ENCODE measurements at regions not wholly inside any gene's neighbourhood (a gene's known extent, or its start where the extent isn't known, plus 50 kb on each side); places are given as distances from the start of the nearest gene placed in this dataset.

- no peak for TF ChIP-seq POLR2AphosphoS5 (IDR thresholded peaks at IDR 0.05; ENCODE audit: low read depth)
- no peak for TF ChIP-seq CREB1 (CRISPR knock-in tag; IDR thresholded peaks at IDR 0.05; ENCODE audit: low read depth)
- TF ChIP-seq STAT1 (IDR thresholded peaks at IDR 0.05; ENCODE audit: unreplicated experiment): no peak
- no peak for TF ChIP-seq ETS1 (IDR thresholded peaks at IDR 0.05)
- TF ChIP-seq EZH2phosphoT487 (IDR thresholded peaks at IDR 0.05; ENCODE audit: unreplicated experiment): no peak
- no peak for TF ChIP-seq ZNF114 (CRISPR knock-in tag; IDR thresholded peaks at IDR 0.05)
- TF ChIP-seq JUNB (IDR thresholded peaks at IDR 0.05; ENCODE audit: unreplicated experiment): no peak
- TF ChIP-seq NANOG (IDR thresholded peaks at IDR 0.05; ENCODE audit: borderline replicate concordance): no peak
- TF ChIP-seq EZH2 (IDR thresholded peaks at IDR 0.05; ENCODE audit: low read depth, unreplicated experiment): no peak
- TF ChIP-seq, protein P1, sequence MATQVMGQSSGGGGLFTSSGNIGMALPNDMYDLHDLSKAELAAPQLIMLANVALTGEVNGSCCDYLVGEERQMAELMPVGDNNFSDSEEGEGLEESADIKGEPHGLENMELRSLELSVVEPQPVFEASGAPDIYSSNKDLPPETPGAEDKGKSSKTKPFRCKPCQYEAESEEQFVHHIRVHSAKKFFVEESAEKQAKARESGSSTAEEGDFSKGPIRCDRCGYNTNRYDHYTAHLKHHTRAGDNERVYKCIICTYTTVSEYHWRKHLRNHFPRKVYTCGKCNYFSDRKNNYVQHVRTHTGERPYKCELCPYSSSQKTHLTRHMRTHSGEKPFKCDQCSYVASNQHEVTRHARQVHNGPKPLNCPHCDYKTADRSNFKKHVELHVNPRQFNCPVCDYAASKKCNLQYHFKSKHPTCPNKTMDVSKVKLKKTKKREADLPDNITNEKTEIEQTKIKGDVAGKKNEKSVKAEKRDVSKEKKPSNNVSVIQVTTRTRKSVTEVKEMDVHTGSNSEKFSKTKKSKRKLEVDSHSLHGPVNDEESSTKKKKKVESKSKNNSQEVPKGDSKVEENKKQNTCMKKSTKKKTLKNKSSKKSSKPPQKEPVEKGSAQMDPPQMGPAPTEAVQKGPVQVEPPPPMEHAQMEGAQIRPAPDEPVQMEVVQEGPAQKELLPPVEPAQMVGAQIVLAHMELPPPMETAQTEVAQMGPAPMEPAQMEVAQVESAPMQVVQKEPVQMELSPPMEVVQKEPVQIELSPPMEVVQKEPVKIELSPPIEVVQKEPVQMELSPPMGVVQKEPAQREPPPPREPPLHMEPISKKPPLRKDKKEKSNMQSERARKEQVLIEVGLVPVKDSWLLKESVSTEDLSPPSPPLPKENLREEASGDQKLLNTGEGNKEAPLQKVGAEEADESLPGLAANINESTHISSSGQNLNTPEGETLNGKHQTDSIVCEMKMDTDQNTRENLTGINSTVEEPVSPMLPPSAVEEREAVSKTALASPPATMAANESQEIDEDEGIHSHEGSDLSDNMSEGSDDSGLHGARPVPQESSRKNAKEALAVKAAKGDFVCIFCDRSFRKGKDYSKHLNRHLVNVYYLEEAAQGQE (IDR thresholded peaks at IDR 0.05; ENCODE audit: unreplicated experiment): no peak
Observed at GRCh38 chr5:135704616-135705015, 125.8 kb upstream of the CXCL14 start (continued).

DNA sequence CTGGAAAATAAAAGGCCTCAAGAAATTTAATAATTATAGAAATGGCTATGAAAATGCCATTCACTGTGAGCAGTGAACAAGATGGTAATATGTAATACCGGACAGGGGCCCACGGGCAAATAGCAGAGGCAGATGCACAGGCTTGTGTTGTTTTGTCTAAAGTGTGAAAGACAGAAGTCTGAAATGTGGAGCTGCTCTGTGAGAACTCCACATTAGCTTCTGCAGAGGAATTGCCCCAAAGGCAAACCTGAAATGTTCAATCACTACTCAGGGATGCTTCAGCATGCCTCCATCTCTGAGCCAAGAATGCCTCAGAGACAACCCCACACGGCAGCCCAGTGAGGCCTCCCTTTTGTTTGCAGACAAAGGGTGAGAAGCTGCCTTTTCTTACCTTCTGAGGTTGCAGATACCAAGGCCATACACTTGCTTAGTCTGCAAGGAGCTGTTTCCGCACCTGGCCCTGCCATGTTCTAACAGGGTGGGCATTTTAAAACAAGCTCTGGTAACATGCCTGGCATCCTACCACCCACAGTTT, 124.3 kb upstream of the CXCL14 start:
- no peaks in the 10 kb centered on the region for H3K4me1 ChIP-seq (ENCODE audit: insufficient read depth)
- Mint-ChIP-seq H3K27ac (no peak overlapping the region), H3K27me3 (ENCODE audit: insufficient read depth, low read depth, poor library complexity) (peaks cover 4% of the 10 kb centered on the region), H3K36me3 (ENCODE audit: low read depth) (no peaks in the 10 kb centered on the region), H3K4me1 (peaks cover 8% of the 10 kb centered on the region), H3K9me3 (no peaks in the 10 kb centered on the region), H3K4me3 (no peak overlapping the region)
- no peaks in the 10 kb centered on the region for H3K27me3 ChIP-seq (ENCODE audit: insufficient read depth)
- no peak overlapping the region for H3K4me3 ChIP-seq
- H2AFZ ChIP-seq: no peak overlapping the region
- no peaks in the 10 kb centered on the region for H4K20me1 ChIP-seq (replicated peaks; ENCODE audit: insufficient read depth)
- TF ChIP-seq JUNB (IDR thresholded peaks at IDR 0.05; ENCODE audit: unreplicated experiment): no peak
- no peak overlapping the region for H3K27ac ChIP-seq (ENCODE audit: low read depth)
- H3F3A ChIP-seq (replicated peaks; ENCODE audit: low read depth): no peaks in the 10 kb centered on the region
- no peak for DNase-seq (ENCODE audit: low spot score)
- H3K4me2 ChIP-seq: no peak overlapping the region
- no peaks in the 10 kb centered on the region for H3K9me2 ChIP-seq (ENCODE audit: insufficient read depth)
- no peaks in the 10 kb centered on the region for H3K36me3 ChIP-seq (ENCODE audit: insufficient read depth)
- ATAC-seq: peak; percentile 42; the same call in 2 of the 3 replicates
- H3K79me2 ChIP-seq (replicated peaks; ENCODE audit: insufficient read depth): no peaks in the 10 kb centered on the region

DNA sequence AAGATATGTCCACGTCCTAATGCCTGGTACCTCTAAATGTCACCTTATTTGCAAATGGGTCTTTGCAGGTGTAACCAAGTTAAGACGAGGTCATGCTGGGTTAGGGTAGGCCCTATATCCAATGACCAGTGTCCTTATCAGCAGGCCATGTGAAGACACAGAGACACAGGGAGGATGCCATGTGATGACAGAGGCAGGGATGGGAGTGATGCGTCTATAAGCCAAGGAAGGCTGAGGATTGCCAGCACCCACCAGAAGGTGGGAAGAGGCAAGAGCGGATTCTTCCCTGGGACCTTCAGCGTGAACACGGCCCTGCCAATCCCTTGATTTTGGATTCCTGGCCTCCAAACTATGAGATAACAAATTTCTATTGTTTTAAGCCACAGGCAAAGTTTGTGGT, 123.4 kb upstream of the CXCL14 start:
- no peak overlapping the region for H2AFZ ChIP-seq
- no peaks in the 10 kb centered on the region for H3K4me1 ChIP-seq (ENCODE audit: insufficient read depth)
- H3K79me2 ChIP-seq (replicated peaks; ENCODE audit: insufficient read depth): no peaks in the 10 kb centered on the region
- ATAC-seq (no peak), DNase-seq (ENCODE audit: low spot score) (no peak)
- peaks cover 7% of the 10 kb centered on the region for H3K27me3 Mint-ChIP-seq (ENCODE audit: insufficient read depth, low read depth, poor library complexity)
- H3F3A ChIP-seq (replicated peaks; ENCODE audit: low read depth): no peaks in the 10 kb centered on the region
- no peak overlapping the region for H3K27ac Mint-ChIP-seq
- H3K4me2 ChIP-seq: no peak overlapping the region
- H3K4me1 Mint-ChIP-seq: peaks cover 8% of the 10 kb centered on the region
- H3K4me3 Mint-ChIP-seq: no peak overlapping the region
- H3K36me3 Mint-ChIP-seq (ENCODE audit: low read depth): no peaks in the 10 kb centered on the region
- no peaks in the 10 kb centered on the region for H3K9me3 Mint-ChIP-seq
- H3K27ac ChIP-seq (ENCODE audit: low read depth): no peak overlapping the region
- H3K36me3 ChIP-seq (ENCODE audit: insufficient read depth): no peaks in the 10 kb centered on the region
- H3K4me3 ChIP-seq: no peak overlapping the region
- H4K20me1 ChIP-seq (replicated peaks; ENCODE audit: insufficient read depth): no peaks in the 10 kb centered on the region
- H3K27me3 ChIP-seq (ENCODE audit: insufficient read depth): no peaks in the 10 kb centered on the region
- H3K9me2 ChIP-seq (ENCODE audit: insufficient read depth): no peaks in the 10 kb centered on the region
- TF ChIP-seq JUNB (IDR thresholded peaks at IDR 0.05; ENCODE audit: unreplicated experiment) (no peak), NANOG (IDR thresholded peaks at IDR 0.05; ENCODE audit: borderline replicate concordance) (no peak), ZNF331 (CRISPR knock-in tag; IDR thresholded peaks at IDR 0.05; ENCODE audit: low read depth) (no peak), EZH2phosphoT487 (IDR thresholded peaks at IDR 0.05; ENCODE audit: unreplicated experiment) (no peak)
